Suprapubic skin (tissue), 4 donors: ENCODE measurements at regions not wholly inside any gene's neighbourhood (a gene's known extent, or its start where the extent isn't known, plus 50 kb on each side); places are given as distances from the start of the nearest gene placed in this dataset.

Source experiments
- DNase-seq, 2 donors: peaks; one replicate each; pipeline ENCODE4 v3.0.0-alpha.2; 2019; ENCODE audit warnings: low spot score in 2 of 2
- H3K27ac ChIP-seq: fragments of 200-600 bp; sonication (generic); one replicate; pipeline ENCODE4 v1.5.1; 2019
- H3K27me3 ChIP-seq: fragments of 200-600 bp; sonication (generic); one replicate; pipeline ENCODE4 v1.5.1; 2019
- H3K36me3 ChIP-seq: fragments of 200-600 bp; sonication (generic); one replicate; pipeline ENCODE4 v1.5.1; 2019
- H3K4me1 ChIP-seq: fragments of 200-600 bp; sonication (generic); one replicate; pipeline ENCODE4 v1.5.1; 2019
- H3K4me3 ChIP-seq: fragments of 200-600 bp; sonication (generic); one replicate; pipeline ENCODE4 v1.5.1; 2019; ENCODE audit warnings: mild to moderate bottlenecking
- H3K9me3 ChIP-seq: fragments of 200-600 bp; sonication (generic); one replicate; pipeline ENCODE4 v1.5.1; 2019
- EP300 ChIP-seq: sonication (generic); formaldehyde crosslinking; IDR thresholded peaks from one replicate; pipeline ENCODE4 v1.6.1; 2017; ENCODE audit warnings: antibody characterized with exemption
- POLR2A ChIP-seq, 2 donors: fragments of 450-650 bp; IDR thresholded peaks; one replicate each; pipeline ENCODE4 v1.6.1; 2017; ENCODE audit warnings: antibody characterized with exemption in 2 of 2, mild to moderate bottlenecking in 2 of 2, moderate library complexity in 2 of 2
- POLR2AphosphoS5 ChIP-seq, 3 donors: sonication (generic); formaldehyde crosslinking; IDR thresholded peaks; one replicate each; pipeline ENCODE4 v1.6.1; 2017; ENCODE audit warnings: antibody characterized with exemption in 3 of 3
- WGBS: methylation state at CpG from one replicate; pipeline ENCODE4 v1.1.5; 2018; 5-methylcytosine and 5-hydroxymethylcytosine counted together
- TF ChIP-seq, protein P1 (sequence below), 2 donors: fragments of 200-600 bp in 1 of 2; fragments of 450-650 bp in 1 of 2; sonication (generic) in 1 of 2; IDR thresholded peaks; one replicate each; pipeline ENCODE4 v1.5.1; 2016 to 2019; ENCODE audit warnings: antibody characterized with exemption in 2 of 2, mild to moderate bottlenecking in 1 of 2, moderate library complexity in 1 of 2

DNA sequence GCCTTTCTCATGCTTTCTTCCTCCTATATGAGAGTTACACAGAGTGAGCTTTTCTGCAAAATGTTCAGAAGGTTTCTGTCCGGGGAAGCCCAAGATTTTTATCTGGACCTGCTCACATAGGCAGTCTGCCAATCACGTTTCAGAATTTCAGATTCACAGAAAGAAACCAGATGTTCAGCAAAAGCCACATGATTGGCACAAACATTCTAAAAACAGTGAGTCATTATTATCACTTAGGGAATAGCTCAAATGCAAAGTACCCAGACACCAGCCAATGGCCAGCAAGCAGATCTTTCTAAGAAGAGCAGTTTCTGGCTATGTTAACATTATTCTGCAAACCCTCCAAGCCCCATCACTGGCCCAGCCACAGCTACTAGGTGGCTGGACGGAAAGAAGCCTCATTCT, 1558.5 kb upstream of the TMEM132C start:
- Histone ChIP-seq H3K4me1 (no peaks in the 10 kb centered on the region), H3K27ac (no peak overlapping the region), H3K27me3 (no peaks in the 10 kb centered on the region), H3K9me3 (no peaks in the 10 kb centered on the region), H3K36me3 (no peaks in the 10 kb centered on the region), H3K4me3 (no peak overlapping the region)
- DNase-seq: no peak
- TF ChIP-seq, protein P1, sequence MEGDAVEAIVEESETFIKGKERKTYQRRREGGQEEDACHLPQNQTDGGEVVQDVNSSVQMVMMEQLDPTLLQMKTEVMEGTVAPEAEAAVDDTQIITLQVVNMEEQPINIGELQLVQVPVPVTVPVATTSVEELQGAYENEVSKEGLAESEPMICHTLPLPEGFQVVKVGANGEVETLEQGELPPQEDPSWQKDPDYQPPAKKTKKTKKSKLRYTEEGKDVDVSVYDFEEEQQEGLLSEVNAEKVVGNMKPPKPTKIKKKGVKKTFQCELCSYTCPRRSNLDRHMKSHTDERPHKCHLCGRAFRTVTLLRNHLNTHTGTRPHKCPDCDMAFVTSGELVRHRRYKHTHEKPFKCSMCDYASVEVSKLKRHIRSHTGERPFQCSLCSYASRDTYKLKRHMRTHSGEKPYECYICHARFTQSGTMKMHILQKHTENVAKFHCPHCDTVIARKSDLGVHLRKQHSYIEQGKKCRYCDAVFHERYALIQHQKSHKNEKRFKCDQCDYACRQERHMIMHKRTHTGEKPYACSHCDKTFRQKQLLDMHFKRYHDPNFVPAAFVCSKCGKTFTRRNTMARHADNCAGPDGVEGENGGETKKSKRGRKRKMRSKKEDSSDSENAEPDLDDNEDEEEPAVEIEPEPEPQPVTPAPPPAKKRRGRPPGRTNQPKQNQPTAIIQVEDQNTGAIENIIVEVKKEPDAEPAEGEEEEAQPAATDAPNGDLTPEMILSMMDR (IDR thresholded peaks at IDR 0.05): no peak
- TF ChIP-seq POLR2AphosphoS5 (IDR thresholded peaks at IDR 0.05): no peak
- TF ChIP-seq EP300: no peak
- TF ChIP-seq POLR2A (IDR thresholded peaks at IDR 0.05): no peak
- WGBS: 21% methylated on average over 3 of the region's 3 CpGs

DNA sequence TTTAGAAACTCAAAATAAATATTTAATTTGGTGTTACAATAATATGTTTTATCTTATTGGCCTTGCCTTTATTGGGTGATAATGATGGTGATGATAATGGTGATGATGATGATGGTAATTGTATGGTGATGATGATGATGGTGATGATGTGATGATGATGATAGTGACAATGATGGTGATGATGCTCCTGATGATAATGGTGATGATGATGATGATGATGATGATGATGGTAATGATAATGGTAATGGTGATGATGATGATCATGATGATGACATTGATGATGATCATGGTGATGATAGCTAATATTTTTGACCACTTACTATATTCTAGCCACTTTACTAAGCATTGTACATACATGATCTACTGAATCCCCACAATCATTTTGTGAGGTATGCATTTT, 1548.6 kb upstream of the TMEM132C start:
- Histone ChIP-seq H3K27ac (no peak overlapping the region), H3K9me3 (peaks cover 4% of the 10 kb centered on the region), H3K27me3 (no peaks in the 10 kb centered on the region), H3K4me1 (no peaks in the 10 kb centered on the region), H3K36me3 (no peaks in the 10 kb centered on the region), H3K4me3 (no peak overlapping the region)
- TF ChIP-seq EP300: no peak
- no peak for DNase-seq

DNA sequence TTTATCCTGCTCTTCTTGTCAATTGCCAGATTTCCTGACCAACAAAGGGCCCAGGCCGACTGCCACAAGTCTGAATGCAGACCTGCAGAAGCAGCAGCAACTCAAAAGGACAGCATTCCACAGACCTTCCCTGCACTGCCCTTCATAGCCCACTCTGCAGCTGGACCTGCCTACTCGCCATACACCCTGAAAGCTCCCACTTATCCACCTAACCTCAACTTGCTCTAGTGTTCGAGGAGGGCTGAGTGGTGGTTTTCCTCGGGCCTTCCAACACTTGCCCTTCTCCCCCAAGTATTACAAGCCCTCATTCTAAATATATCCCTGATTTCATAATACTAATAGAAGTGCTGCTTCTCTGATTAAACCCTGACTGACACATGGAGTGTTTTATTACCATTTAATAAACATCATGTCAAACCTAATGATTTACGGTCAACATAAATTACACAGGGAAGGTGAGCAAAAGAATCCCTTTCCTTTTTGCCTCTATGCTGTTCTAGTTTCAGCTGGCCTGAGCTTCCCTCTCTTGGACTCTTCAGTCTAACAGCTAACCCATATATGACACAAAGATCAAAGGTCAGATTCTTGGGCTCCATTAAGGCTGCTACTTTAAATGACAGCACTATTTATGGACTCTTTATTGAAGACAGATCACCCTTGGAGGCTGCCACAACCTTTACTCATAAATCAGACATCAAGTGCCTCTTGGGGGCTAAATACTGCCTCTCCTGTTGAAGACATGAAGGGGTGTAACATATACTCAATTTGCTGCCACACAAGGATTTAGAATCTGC, 1546.9 kb upstream of the TMEM132C start:
- no peak for TF ChIP-seq POLR2A (IDR thresholded peaks at IDR 0.05)
- TF ChIP-seq, protein P1 (IDR thresholded peaks at IDR 0.05): no peak
- no peak for TF ChIP-seq EP300
- no peak for TF ChIP-seq POLR2AphosphoS5 (IDR thresholded peaks at IDR 0.05)
- peaks cover 3% of the 10 kb centered on the region for H3K27me3 ChIP-seq
- H3K9me3 ChIP-seq: peaks cover 4% of the 10 kb centered on the region
- H3K4me3 ChIP-seq: no peak overlapping the region
- H3K4me1 ChIP-seq: no peaks in the 10 kb centered on the region
- no peak for DNase-seq
- H3K27ac ChIP-seq: no peak overlapping the region
- H3K36me3 ChIP-seq: no peaks in the 10 kb centered on the region
- WGBS: 34% methylated on average over 5 of the region's 5 CpGs

DNA sequence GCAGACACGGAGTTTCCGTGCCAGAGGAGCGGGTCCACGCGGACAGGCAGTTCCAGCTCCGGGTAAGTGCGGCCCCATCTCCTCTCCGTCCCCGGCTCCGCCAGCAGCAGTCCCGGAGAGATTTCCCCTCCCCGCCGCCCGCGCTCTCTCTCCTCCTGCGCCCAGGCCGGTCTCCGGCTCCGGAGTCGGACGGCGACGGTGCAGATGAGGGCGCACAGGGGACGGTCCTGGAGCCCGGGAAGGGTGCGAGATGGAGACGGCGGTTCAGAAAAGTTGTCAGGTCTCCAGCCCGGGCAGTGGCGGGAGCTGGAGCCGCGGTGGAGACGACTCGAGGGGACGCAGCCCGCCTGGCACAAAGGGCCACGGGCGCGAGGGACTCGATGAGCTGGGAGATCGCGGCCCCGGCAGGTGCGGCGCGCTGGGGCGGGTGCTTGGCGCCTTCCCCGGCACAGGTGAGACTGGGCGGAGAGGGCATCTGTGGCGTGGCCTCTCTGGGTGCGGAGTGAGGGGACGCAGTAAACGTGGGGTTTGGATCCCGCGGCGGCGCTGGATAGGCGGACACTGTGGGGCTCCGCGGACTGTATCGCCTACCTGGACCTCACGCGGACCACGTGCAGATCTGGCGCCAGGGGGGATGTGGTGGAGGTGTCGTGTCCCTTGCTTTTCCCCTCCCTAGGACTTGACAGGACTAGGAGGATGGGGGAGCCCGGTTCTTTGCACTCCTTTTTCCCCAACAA, 1540.3 kb upstream of the TMEM132C start:
- Histone ChIP-seq H3K36me3 (no peaks in the 10 kb centered on the region), H3K4me3 (no peak overlapping the region), H3K4me1 (no peaks in the 10 kb centered on the region), H3K27ac (no peak overlapping the region), H3K27me3 (peaks cover 36% of the 10 kb centered on the region), H3K9me3 (no peaks in the 10 kb centered on the region)
- TF ChIP-seq POLR2AphosphoS5 (IDR thresholded peaks at IDR 0.05) (no peak), EP300 (no peak), POLR2A (IDR thresholded peaks at IDR 0.05) (no peak)
- TF ChIP-seq, protein P1 (IDR thresholded peaks at IDR 0.05): no peak
- WGBS: 17% methylated on average over 17 of the region's 69 CpGs
- DNase-seq: no peak

DNA sequence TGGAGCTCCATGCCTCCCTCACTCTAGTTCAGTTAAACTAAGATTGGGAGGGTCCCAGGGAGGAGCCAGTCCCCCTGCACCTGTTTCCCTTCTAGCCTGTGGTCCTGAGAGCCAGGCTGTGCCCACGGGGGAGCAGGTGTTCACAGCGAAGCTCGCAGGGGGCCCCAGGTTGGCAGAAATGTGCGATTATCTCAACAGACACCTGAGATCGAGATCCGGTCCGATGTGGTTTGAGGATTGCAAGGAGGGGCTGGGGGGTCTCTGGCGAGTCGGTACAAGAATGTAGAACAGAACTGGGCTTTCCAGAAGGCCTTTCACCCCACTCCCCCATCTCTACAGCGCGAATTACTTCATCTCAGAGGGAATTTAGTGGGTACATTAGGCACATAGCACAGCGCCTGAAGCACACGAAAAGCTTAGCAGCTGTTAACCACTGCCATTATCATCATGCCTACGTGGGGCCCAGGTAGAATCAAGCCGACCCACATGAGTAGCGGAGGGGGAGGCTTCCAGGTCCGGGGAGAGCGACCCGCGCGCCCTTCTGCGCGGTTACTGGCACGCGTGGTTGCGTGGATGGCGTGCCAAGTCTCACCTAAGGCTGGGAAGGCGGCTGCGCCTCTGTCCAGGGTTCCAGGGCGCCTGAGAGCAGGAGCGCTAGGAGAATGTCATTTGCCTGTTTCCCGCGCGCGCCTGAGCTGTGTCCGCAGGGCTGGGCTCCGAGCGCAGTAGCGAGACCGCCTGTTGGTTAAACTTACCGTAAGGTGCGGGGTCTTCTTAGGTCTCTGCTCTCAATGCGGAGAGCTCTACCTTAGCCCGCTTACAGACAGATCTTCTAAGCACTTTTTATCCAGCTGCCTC, 1539.5 kb upstream of the TMEM132C start:
- peaks cover 36% of the 10 kb centered on the region for H3K27me3 ChIP-seq
- no peak overlapping the region for H3K27ac ChIP-seq
- H3K36me3 ChIP-seq: no peaks in the 10 kb centered on the region
- H3K4me3 ChIP-seq: no peak overlapping the region
- no peaks in the 10 kb centered on the region for H3K4me1 ChIP-seq
- TF ChIP-seq, protein P1 (IDR thresholded peaks at IDR 0.05): no peak
- no peak for TF ChIP-seq POLR2A (IDR thresholded peaks at IDR 0.05)
- no peak for TF ChIP-seq EP300
- TF ChIP-seq POLR2AphosphoS5 (IDR thresholded peaks at IDR 0.05): no peak
- DNase-seq: no peak
- no peaks in the 10 kb centered on the region for H3K9me3 ChIP-seq
- WGBS: 8% methylated on average over 12 of the region's 44 CpGs
